ENCODE measurements at regions not wholly inside any gene's neighbourhood (a gene's known extent, or its start where the extent isn't known, plus 50 kb on each side); places are given as distances from the start of the nearest gene placed in this dataset.

- DNase-seq (ENCODE audit: extremely low read depth, low read depth) = no peak
- TF ChIP-seq CTCF (IDR thresholded peaks at IDR 0.05; ENCODE audit: low read depth, low read length, missing control alignments) = no peak
- H3K4me3 ChIP-seq (replicated peaks; ENCODE audit: low read depth, low read length) = no peak overlapping the region
These were observed 317.7 kb downstream of the TDRD15 start for GRCh38 chr2:21441442-21441841.

DNA sequence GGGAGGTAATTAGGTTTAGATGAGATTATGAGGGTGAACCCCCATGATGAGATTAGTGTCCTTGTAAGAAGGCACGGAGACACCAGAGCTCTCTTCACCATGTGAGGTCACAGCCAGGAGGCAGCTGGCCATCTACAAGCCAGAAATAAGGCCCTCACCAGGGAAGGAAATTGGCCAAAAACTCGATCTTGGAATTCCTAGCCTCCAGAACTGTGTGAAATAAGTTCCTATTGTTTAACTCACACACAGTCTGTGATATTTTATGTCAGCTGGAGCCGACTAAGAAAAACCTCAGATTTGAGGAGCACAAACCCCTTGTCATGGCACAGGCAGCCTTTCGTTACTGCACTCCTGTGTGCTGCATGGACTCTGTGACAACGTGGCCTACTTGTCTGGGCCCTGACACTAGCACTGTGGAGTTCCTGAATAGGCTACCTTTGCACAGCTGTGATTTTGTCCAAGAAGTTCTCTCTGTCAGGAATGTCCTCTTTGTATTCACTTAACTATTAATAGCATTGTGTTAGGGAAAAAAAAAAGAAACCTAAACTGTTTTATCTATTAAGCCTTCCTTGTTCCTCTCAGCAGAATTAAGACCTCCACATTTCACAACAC is 319.8 kb downstream of the TDRD15 start:
- no peak overlapping the region for H3K4me3 ChIP-seq (replicated peaks; ENCODE audit: low read depth, low read length)
- TF ChIP-seq CTCF (IDR thresholded peaks at IDR 0.05; ENCODE audit: low read depth, low read length, missing control alignments) = no peak
- no peak for DNase-seq (ENCODE audit: extremely low read depth, low read depth)

DNA sequence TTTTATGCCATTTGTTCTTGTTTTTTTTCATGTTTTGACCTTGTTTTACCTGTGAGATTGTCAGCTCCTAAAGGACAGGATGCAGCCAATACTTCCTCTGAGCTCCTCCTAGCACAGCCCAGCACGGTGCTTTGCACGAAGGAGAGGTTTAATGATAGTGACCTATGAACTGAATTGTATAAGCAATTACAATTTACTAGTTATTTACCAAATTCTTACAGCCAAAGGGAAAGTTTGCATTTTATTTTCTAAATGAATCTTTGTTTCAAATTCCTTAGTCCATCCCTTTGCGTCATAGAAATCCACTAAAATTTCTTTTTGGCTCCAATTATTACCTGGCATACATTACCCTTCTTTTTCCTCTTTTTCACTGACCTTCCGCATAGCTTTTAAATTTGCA is 326.1 kb downstream of the TDRD15 start:
- TF ChIP-seq CTCF (IDR thresholded peaks at IDR 0.05; ENCODE audit: low read depth, low read length, missing control alignments) = no peak
- no peak overlapping the region for H3K4me3 ChIP-seq (replicated peaks; ENCODE audit: low read depth, low read length)
- no peak for DNase-seq (ENCODE audit: extremely low read depth, low read depth)

GRCh38 chr2:21451403-21451802 is 327.6 kb downstream of the TDRD15 start:
- H3K4me3 ChIP-seq (replicated peaks; ENCODE audit: low read depth, low read length) = no peak overlapping the region
- DNase-seq (ENCODE audit: extremely low read depth, low read depth) = no peak
- TF ChIP-seq CTCF (IDR thresholded peaks at IDR 0.05; ENCODE audit: low read depth, low read length, missing control alignments) = no peak

- TF ChIP-seq CTCF (IDR thresholded peaks at IDR 0.05; ENCODE audit: low read depth, low read length, missing control alignments) = no peak
- no peak overlapping the region for H3K4me3 ChIP-seq (replicated peaks; ENCODE audit: low read depth, low read length)
- no peak for DNase-seq (ENCODE audit: extremely low read depth, low read depth)
These were observed 328.5 kb downstream of the TDRD15 start for GRCh38 chr2:21452263-21452662.

GRCh38 chr2:21452678-21453077 is 328.9 kb downstream of the TDRD15 start:
- no peak for DNase-seq (ENCODE audit: extremely low read depth, low read depth)
- H3K4me3 ChIP-seq (replicated peaks; ENCODE audit: low read depth, low read length) = no peak overlapping the region
- TF ChIP-seq CTCF (IDR thresholded peaks at IDR 0.05; ENCODE audit: low read depth, low read length, missing control alignments) = no peak

All from HFF-Myc (cell line).